Brain pericyte (primary cell): ENCODE measurements at regions not wholly inside any gene's neighbourhood (a gene's known extent, or its start where the extent isn't known, plus 50 kb on each side); places are given as distances from the start of the nearest gene placed in this dataset.

Experiments
- DNase-seq: peaks from one replicate; pipeline ENCODE4 v3.0.0-alpha.2; 2012; ENCODE audit warnings: low read depth, low spot score

DNA sequence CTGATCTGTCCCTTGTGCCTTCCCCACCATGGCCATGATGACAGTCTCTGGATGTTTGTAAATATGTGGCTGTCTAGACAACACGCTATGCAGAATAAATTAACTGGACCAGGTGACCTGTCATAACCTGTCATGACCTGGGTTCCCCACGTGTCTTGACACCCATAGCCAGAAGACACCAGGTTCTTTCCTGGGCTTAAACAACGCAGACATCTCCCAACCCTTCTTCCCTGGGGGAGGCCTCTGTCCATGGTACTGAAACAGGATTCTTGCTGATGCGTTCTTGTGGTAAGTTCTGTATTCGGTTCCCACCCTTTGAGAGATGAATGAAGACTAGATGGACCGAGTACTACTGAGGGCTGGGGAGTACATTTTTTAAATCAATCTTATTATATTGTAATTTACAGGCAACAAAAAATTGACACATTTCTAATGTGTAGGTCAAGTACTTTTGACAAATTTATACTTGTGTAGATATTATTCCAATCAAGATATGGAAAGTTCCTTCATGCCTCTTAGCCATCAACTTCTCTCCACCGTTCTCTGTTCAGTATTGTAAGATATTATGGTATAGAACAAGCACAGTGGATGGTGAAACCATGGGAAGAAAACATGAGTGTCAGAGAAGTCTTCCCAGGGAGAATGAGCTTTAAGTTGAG is 738.8 kb downstream of the PTPRU start:
- DNase-seq = no peak

DNA sequence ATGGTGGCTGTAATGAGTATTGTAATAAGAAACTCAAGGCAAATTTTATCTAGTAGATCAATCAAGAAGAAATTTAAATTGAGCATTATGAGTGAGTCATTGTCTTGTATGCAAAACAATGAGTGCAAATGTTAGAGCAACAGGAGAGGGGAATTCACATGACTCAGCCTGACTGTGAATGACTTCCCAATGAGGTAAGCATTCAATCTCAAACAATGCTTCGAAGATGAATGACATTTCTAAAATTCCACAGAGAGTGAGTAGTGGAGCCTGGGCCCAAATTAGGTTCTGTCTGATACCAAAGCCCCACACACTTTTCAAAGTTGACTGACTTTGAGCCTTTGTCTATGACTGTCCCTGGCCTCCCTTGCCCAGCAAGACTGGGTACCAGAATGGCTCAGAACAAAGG is 738.0 kb downstream of the PTPRU start:
- DNase-seq = no peak

DNA sequence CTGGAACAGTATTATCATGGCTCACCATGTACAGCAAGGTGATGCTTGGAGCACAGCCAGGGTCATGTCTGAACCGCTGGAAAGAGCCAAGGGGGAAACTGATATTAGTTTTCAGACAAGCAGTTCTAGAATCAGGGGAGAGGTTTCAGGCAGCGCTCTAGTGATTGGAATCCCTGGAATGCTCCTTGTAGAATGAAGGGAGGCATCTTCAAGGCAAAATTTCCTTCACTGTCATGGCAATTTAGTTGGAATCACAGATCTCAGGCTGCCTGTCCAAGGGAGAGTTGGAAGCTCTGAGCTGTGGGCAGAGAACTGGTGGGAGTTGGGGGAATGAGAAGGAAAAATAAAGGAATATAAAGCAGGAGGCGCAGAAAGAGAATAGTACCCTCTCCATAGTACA is 737.1 kb downstream of the PTPRU start:
- DNase-seq = no peak

DNA sequence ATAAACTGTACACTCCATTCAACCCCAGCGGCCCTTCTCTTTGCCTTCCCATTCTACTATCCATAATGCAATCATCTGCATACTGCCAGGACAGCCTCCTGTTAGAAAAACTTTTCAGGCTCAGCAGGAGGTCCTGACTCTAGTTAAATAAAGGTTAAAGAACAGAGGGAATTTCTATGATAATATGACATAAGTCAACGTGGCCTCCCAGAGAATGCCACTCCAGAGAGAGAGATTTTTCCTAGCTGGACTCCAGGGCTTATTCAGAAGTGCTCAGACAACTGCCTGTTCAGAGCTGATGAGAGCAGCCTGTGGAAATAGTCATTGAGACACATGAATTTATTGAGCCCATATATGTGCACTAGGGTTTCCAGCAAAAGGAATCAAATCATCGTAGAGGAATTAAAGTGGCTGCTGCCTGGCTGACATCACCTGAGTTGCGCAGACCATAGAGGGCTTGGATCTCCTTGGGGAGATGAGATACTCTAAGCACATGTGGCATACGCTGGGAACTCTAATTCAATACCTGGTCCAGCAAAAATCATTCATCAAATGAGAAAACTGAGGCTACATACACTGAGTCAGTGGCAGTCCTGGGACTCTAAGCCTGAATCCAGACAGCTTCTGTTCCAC is 736.2 kb downstream of the PTPRU start:
- no peak for DNase-seq

DNA sequence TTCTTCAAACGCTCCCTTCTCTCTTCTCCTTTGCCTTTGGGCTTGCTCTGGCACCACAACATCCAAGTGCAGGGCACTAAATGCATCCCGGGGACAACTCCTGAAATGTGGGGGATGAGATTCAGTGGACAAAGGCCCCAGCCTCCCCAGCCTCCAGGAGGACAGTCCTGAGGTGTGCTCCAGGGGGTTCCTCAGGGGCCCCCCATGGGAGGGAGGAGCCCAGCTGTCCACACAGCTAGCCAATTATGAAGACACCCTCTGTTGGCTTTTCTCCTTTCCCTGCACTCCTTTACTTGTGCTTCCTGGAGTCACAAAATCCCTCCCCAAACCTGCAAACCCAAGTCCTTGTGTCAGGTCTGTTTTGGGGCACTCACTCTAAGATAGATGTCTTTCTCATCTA is 735.4 kb downstream of the PTPRU start:
- no peak for DNase-seq

DNA sequence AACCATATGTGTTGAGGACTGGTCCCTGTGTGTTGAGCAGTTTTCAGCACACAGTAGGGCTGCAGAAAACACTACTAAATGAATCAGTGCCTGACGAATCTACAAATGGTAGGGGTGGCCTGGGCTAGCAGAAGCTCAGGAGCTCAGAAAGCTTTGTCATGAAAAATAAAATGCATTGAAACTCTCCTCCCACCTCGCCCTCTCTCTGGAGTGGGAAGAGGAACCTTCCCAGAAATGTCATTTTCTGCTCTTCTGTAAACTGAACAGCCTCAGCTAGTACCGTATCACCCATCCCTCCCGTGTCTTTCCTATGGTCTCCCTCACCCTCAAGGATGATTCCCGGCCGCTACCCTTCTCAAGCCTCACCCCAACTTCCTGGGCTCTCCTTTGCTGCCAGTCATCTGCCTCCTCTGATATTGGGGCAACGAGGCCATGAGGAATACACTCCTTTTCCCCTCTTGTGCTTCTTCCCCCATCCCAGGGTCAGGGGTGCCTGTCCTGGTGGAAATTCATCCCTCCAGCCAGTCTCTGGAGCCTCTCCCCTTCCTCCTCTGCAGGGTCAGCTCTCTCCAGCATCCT is 734.5 kb downstream of the PTPRU start:
- no peak for DNase-seq

DNA sequence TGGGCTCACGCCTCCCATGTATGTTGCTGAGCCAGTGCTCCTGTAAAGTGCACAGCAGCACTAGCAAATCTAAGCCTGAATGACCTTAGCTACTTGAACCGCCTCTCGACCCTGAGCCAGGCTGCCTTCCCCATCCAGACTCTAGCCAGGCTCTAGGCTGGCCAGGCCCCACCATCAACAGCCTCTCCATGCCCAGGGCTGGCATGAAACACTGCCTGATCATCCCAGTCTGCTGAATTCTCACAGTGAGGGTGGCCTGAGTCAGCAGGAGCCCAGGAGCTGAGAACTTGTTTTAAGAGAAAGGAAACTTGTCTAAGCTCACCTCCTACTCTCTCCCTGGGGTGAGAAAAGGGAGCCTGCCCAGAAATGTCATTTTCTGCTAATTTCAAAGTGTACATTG is 733.3 kb downstream of the PTPRU start:
- no peak for DNase-seq

DNA sequence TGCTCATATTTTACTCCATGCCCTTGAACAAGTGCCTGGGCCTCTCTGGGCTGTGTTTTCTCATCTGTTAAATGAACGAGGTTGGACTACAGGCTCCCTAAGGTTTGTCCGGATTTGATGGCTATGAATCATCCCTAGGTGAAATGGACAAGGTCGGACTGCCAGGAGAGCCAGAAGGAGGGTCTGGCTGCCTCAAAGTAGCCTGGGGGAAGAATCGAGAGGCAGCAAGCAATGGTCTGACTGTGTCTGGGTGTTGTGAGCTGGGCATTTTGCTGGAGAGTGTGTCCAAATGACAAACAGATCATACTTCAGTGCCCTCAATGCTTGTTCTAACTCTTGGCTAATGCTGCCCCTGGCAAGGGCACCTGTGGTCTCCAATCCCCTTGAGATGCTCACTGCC is 730.9 kb downstream of the PTPRU start:
- DNase-seq = no peak

DNA sequence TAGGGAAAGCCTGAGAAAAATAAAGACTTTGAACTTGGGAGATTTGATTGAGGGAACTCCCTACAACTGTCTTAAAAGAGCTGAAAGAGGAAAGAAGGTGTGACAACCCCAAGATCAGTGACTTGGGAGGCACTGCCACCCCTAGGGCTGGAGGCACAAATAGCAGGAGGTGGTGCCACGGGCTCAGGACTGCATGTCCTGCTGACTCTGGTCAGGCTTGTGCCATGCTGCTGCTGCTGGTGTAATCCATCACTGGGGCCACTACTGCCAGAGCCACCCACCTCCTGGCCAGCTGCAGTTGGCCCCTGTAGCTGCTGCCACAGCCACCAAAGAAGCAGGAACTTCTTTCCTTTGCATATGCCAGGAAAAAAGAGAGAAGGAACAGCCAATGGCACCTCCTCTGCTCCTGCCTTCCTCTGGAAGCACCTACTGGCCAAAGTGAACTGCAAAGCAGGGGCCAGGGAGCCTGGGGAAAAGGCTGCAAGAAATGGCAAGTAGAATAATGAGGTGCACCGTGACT is 730.3 kb downstream of the PTPRU start:
- DNase-seq = no peak

DNA sequence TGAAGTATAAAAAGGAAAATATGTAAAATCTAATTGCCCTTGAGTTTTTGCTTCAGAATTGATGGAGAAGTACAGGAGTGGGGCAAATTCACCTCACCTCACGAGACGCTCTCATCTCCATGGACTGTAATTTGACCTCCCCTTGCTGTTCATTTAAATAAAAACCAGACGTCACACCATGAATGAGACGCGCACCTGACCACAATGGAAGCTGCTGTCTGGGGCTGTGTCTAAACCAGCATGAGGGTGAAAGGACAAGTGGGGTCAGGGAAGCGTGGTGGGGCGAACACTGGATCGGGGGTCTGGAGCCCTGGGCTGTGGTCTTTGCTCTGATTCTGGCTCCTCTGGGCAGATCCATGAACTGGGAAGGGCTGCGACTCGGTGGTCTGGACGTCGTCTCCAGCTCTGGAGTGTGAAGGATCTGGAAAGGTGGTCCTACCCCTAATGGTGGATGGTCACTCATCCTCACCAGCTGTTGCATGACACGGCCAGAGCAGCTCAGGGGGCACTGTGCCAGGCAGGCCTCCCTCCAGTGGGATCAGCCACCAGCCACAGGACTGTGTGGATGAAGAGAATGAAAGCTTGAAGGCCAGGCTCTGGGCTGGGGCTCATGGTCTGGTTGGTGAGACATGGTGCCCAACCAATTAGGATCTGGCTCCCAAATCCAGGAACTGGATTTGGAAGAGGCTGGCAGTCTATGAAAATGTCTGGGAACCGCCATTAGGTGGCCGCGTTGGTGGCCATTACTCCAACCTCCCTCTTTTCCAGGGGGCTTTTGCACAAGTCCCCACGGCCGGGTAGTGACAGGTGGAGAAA is 728.6 kb downstream of the PTPRU start:
- no peak for DNase-seq

DNA sequence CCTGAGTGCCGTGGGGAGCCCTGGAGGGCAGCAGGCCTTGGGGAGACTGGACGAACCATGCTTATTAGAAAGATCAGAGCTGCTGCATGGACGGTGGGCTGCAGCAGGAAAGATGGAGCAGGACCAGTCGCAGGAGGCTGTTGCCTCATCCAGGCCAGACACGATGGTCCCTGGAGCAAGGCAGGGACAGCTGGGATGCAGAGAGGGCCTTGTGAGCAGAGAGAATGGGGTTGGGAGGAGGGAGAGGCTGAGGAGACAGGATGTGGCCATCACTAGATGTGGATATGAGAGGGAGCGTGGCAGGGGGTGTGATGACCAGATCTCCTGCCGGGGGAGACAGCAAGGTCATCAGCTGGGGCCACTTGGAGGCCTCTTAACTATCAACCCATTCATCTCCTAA is 727.6 kb downstream of the PTPRU start:
- no peak for DNase-seq

DNA sequence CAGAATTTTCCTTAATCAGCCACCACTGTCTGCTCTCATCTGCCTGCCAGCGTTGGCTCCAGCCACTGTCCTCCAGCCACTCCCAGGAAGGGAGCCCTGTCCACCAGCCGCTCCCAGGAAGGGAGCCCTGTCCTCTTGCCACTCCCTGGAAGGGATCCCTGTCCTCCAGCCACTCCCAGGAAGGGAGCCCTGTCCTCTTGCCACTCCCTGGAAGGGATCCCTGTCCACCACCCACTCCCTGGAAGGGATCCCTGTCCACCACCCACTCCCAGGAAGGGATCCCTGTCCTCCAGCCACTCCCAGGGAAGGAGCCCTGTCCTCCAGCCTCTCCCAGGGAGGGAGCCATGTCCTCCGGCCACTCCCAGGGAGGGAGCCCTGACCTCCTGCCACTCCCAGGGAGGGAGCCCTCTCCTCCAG is 726.5 kb downstream of the PTPRU start:
- no peak for DNase-seq

DNA sequence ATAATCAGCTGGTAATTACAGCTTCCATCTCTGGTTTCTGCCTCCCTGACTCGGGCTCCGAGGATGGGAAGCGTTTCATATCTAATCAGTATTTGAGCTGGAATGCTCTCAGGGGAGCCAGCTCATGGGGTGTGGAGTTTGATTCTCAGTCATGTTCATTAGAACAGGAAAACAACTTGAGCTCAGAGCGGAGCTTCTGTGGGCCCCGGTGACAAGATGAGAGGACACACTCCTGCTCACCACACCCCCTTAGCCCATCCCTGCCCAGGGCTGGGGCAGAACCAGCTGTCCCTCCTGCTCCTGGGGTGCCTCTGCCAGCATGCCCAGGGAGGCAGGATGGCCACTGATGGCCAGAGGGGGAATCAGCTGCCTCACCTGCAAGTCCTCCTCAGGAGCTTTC is 726.0 kb downstream of the PTPRU start:
- no peak for DNase-seq

DNA sequence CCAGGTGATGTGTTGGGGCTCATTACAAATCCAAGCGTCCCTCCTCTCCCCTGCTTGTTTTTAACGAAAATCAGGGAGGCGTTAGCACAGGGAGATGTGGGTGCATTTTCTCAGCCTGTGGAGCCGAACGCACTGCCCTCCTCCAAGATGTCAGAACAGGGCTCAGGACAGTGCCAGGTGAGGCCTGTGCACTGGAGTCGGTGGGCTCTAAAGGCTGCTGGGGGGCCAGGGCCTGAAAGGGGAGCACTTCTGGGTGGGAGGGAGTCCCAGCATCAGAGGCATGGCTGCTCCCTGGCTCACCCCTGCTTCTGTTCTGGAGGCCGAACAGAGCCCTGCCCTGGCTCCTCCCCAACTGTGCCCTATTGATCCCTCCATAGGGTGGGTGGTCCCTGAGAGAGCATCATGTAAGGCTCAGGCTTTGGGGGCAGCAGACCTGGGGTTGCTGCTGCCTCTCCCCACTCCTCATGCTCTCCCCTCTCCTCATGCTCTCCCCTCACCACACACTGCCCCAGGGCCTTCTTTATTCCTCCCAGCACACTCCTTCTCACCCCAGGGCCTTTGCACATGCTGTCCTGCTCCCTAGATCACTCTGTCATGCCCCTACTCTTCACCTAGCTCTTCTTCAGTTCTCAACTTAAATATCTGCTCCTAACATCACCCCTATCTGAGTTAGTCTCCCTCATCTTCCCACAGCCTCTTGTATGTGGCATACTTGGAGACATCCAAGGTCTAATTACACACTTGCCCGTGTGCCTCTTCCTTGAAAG is 725.2 kb downstream of the PTPRU start:
- no peak for DNase-seq

DNA sequence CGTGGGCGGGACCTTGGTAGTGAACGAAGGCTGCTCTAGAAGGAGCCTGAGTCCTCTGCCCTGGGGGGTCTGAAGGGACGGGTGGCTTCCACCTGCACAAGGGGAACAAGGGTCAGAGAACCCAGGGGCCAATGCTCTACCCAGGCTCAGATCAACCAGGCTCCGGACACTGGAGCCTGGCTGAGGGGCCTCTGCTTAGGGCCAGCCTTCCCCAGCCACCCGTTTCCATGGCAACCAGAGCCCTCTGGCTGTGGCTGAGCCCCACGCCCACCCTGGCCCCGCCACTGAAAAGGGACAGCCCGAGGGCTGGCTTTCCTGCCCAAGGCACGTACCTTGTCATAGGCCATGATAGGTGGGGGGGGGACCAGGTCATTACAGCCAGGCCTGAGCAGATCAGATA is 724.6 kb downstream of the PTPRU start:
- no peak for DNase-seq

DNA sequence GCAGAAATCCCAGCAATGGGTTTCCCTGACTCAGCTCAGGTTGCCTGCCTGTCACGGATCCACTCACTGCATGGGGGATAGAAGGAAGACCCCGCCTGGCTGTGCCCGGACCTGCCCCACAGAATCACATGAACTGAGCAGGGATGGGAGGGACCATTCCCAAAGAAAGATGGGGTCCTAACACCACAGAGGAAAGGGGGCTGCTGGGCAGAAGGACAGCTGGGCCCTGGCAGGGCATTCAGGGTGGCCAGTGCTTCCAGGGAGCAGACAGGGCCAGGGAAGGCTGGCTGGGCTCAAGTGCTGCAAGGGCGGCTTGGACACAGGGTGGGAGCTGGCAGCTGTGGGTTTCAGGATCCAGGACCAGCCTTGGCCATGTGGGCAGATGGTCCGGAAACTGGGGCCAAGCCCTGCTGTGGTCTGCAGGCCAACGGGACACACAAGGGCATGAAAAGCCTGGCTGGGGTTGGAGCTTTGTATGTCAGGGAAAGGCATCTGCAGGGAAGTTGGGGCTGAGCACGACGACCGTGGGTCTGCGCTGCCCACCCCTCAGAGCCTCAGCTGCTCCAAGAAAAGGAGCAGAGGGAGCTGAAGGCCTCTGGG is 723.9 kb downstream of the PTPRU start:
- DNase-seq = no peak

DNA sequence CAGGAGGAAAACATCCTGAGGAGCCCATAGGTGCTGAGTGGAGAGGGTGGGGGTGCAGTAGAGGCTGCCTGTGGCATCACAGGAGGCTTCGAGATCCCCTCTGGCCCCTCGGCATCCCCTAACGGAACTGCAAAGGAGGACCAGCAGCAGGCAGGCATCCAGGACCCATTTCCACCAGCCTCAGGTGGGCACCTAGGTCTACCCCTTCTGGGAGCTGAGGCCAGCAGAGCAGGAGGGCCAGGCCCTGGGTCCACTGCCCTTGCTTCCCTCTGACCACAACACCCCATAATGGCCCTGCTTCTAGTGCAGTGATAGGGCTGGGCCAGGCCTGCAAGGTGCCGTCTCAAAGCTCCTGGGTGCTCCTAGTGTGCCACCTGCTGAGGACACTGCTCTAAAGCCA is 723.0 kb downstream of the PTPRU start:
- no peak for DNase-seq

DNA sequence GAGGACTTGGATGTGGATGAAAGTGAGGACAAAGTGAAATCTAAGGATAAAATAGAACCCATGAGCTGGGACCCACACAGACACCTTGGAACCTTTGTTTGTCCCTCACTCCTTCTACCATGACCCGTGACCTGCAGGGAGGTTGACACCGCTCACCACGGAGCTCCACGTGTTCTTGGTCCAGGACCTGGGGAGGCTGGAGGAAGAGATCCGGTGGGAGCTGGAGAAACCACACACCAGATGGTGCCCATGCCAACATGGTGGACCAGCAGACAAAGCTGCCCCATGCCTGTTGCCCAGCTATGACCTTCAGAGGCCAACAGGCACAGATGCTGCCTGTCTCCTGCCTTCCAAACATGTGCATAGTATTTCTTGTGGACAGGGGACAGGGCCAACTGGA is 721.9 kb downstream of the PTPRU start:
- no peak for DNase-seq

DNA sequence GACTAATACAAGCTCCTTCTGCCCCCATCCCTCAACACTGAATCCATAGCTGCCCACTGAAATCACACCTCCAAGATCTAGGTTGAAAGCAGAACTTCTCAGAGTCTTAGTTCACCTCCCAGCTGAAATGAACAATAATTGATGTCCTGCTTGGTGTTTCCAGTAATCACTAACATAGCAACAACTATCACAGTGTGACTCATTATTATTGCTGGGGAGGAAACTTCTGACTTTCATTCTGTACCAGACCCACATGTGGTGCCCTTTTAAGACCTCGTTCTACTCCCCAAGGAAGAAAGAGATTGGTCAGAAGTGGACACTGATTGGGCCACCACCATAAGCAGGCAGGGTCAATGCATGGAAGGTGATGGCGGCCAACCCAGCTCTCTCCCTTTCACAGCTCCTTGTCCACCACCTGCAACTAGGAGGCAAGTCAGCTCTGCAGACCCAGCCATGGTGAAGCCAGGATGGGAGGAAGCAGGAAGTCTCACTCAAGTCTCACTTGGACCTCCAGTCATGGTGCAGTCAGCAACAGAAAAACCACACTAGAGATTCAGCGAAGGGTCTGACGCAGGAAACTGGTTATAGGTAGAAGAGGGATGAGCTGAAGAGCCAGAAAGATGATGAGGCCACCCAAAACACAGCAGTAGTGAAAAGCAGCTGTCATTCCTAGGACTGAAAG is 720.2 kb downstream of the PTPRU start:
- DNase-seq = no peak

DNA sequence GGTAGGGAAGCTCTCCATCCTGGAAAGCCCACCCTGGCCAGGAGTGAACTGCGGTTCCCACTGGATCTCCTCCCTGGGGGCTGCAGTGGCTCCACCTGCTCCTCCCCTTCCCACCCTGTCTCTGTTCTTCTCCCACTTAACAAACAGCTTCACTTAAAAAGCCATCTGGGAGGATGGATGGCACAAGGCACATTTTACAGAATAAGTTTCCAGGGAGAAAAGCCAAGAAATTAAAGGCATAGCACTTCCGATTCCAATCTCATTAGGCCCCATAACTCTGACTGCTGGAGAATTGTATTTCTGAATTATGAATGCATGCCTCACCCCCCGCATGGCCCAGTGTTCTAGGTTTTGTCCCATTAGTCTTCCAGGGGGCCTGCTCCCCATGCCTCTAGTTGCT is 718.3 kb downstream of the PTPRU start:
- no peak for DNase-seq

DNA sequence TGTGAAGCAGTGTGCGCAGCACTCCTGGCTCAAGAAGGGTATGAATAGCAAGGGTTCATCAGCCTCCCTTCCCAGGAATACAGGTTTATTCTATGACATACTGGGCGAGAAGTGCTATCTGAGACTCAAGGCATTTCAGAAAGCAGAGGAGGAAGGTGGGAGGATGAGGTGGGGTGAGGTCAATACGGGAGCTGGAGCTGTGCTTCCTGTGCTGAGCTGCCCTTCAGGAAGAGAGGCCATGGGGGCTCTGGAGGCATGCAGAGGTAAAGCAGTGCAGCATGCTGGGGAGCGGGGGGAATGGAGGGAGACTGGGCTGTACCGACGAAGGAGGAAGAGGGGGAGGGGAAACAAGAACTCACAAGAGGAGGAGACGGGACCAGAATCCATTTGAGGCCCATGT is 717.6 kb downstream of the PTPRU start:
- DNase-seq = no peak
